GM21619 (cell line): ENCODE measurements at regions not wholly inside any gene's neighbourhood (a gene's known extent, or its start where the extent isn't known, plus 50 kb on each side); places are given as distances from the start of the nearest gene placed in this dataset.

Experiments
- ATAC-seq: cut with Tn5 transposase; IDR thresholded peaks from one replicate; pipeline ENCODE4 v1.9.1; 2021; ENCODE audit not compliant: unreplicated experiment

DNA sequence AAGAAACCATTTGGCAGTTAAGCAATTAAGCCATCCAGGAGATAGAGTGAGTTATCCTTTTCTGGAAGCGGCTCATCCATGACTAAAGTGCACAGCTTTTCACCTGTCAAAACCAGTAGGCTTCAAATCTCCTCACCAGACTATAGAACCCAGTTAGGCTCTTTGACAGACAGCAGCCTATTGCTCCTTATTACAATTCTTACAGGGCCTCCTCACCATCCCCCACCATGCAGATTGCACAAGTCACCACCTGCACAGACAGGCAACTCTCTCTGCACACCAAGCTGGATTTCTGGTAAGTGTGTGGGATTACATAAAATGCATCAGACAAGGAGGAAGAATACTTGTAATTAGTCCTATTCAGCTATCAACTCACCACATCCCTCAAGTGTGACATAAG is 301.6 kb downstream of the SNX13 start:
- ATAC-seq, result no peak

DNA sequence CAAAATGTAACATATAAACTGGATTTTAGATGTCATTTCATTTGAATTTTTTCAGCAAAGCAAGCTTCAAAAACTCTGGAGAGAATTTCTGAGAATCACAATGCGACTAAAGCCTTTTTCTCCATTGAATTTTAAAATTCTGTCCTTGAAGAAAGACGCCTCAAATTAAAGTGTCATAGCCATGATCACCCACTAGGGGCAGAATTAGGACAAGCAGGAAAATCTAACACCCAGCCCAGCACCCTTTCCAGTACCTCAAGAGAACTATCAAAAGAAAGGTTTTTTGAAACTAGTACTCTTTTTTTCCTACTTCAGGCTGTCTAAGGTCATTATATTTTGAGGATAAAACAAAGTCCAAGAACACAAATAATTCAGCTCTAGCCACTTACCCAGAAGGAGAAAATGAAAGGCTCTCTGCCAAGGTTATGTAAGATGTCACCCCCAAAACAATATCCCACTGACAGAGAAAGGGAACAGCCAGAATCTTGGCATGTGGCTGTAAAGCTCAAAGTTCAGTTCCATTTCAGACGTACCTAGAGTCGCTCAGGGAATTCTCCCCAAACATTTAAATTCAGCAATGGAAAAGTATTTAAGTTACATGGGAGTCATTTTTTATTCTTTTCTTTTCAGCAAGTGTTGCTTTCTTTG is 299.4 kb downstream of the SNX13 start:
- ATAC-seq, result peak; percentile 70

DNA sequence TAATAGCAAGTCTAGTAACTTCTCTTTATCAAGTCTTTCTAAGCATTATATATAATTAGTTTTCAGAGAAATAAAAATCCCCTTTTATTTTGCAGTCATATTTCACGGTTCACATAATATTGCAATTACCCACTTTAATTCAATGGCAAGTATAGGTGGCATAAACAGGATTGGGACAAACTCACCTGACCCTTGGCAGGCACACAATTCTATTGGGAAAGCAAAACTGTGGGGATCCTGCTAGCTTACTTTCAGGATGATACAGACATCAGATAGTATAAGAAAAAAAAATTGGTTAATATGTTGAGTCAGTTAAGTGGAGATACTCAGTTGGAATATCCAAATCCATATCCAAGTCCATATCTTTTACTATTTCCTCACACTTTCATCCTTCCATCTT is 294.8 kb downstream of the SNX13 start:
- ATAC-seq, result no peak

DNA sequence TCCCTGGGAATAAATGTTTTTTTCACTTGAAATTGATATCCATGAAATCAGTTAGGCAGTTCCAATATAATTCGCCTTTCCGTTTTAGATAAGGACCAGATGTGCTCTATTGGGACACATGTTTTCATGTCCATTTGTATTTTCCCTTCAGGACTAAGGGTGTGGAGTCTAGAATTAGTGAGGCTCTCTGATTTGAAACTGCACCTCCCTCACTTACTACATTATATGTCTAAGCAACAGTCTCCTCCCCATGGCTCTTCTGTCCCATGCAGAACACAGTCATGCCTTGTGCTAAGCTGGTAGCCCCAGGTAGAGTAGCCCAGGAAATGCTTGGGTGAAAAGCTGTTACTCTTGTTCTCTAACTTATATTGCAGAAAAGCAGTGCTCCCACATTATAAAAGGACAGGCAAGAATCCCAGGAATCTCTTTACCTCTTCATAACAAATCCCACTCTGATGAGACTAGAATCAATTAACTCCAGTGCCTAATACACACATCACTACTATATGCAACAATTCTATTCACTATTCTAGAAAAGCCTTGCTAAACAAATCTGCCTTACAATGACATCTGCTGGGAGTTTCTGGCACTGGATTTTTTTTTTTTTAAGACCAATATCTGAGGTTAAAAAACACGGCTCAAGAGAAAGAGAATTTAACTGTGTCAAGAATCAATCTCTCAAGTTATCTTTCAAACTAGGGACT is 293.9 kb downstream of the SNX13 start:
- no peak for ATAC-seq

DNA sequence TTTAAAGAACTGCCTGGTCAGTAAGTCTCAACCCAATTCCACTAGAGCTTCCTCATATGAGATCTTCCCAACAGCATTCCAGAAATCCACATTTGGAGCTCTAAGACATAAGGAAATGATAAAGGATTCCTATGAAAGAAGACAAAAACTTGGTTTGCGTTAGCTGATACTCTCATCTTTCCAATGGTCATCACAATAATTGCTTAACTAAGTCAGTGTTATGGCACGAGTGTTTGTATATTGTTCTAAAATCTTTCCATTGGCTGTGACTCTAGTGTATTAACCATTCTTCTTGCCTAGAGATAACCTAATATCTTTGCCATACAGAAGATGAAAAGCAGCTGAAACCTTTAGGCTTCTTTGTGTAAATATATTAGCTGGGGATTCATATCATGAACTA is 289.0 kb downstream of the SNX13 start:
- no peak for ATAC-seq

DNA sequence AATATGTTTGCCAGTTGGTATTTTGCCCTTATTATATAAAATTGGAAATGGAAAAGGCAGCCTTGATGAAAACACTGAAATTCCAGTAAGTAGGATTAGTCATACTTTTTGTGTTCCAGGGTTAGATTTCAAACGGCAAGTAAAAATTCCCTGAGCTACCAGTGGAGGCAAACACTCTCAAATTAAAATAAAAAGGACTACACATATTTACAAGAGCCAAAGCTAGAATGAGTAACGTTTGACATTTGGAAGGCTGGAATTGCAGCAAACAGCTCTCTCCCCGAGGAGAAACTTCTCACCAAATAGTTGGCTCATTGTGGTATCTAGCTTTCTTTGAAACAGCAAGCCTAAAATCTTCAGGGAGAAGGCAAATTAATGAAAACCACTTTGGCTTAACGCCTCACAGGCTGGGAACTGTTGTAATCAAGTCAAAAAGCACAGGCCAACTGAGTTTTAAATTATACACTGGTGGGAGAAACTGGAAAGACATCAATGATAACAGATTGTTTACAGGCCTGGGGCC is 288.4 kb downstream of the SNX13 start:
- ATAC-seq, result no peak

DNA sequence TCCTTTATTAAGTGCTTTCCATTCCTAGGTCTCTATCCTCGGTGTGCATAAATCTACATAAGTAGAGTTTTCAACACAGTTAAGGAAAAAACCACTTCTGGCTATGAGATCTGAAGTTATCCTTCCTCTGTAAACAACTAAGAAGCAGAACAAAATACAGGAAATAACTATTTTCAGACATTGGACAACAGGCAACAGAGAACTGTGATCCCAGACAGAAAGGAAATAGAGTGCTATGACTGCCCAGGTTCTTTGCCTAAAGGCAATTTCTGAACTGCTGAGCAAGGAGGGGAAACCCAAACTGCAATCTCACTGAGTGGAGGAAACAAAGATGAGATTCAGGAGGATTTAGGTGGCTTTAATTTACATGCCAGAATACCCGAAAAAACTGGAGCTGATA is 285.4 kb downstream of the SNX13 start:
- no peak for ATAC-seq

DNA sequence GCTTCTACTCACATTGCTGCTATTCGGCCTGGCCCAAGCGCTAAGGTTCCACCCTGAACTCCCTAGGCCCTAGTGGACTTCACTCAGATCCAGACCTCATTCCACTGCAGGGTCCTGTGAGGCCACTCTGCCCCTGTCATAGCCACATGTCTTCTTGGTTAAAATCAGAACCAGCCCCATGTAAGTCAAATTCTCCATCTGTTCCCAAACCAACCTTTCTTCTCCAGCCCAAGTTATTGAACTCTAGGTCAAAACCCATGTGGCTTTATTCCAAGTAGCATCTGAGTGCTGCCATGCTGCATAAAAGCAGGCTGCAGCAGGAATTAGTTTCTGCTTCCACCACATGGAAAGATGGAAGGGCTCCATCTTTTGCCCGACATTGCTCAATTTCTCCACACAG is 281.2 kb downstream of the SNX13 start:
- ATAC-seq, result no peak

DNA sequence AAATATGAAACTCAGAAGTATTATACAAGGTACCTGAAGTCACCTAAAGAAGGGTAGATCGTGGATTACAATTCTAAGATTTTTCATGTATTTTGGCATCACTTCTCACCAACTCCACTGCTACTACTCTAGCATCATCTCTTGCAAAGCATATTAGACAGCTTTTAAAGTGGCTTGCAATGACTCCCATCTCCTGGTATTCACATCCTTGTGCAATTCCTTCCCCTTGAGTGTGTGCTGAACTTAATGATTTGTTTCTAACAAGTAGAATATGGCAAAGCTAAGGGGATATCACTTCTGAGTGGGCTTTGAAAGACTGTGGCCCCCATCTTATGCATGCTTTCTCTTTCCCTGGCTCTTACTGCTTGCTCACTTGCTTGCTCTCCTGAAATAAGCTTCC is 280.2 kb downstream of the SNX13 start:
- ATAC-seq, result no peak

DNA sequence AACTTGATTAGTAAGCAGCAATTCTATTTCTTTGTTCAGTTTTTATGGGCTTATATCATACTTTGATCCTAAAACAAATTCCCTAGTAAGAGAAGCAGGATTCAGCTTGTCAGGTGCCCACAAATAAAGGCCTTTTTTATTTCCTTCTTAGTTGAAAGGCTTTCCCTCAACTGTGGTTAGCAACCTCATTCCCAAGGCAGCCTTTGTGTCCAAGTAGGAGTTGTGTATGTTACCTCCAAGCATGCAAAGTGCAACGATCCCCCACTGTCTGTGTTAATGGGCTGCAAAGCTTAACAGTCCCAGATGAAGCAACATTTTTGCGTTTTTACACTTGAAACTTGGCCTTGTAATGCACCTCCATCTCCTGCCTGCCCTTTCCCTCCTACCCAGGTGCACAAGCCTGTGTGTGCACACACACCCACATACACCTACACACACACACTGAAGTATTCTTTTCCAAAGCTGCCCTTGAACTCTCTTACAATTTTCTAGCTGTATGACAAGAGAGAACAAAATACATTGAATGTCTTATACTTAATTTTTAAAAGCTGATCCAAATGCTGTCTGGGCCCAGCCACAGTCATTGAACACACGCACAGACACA is 278.2 kb downstream of the SNX13 start:
- no peak for ATAC-seq

DNA sequence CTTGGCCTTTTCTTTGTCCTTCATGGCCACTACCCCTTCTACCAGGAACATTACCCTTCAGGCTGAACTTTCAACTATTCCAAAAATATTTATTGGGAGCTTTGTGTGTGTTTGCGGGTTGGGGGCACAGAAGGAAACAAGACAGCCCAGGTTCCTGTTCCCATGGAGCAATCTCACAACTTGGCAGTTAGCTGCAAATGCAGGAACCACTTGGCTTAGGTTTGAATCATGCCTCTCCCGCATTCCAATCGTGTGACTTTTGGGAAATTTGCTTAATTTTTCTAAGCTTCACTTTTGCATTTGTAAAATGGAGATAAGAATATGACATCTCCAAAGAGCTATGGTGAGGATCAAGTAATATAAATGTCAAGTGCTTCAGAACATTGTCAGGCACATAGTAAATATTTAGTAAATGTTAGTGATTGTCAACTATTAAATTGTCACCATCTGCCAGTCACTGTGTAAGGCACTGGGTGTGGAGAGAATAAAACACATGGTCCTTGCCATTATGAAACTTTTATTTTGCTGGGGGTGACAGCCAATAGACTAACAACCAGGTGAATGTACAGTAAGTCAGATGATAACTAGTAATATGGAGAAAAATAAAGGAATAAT is 277.1 kb downstream of the SNX13 start:
- ATAC-seq, result no peak

DNA sequence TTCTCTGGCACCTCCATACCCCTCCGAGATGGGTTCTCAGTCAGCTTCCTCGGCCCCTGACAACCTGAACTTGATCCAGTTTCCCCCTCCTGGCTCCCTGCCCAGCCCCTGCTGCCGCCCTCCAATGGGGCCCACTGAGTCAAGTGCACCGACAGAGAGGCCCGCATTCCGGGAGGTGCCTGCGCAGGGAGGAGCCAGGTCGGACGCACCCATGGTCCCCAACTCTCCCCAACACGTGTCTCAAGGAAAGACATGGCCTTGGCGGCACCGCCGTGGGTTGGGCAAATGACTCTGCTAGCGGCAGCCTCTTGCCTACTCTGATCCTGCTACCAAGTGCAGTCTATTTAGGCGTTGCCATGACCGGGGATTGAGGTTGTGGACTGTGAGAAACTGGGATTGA is 275.3 kb downstream of the SNX13 start:
- ATAC-seq, result no peak

DNA sequence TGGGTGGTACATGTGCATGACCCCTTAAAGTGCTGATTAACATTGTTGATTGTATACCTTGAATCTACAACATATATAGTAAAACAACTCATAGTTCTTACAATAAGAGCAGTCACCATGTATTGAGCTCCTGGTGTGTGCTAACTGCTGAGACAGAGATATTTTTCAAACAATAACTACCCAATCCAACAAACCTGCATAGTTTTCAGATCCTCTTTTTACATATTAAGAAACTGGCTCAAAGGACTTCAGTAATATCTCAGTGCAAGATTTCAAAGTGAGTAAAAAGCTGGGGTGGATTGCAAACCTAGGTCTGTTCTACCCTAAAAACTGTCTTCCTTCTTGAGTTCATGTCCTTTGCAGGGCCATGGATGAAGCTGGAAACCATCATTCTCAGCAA is 272.2 kb downstream of the SNX13 start:
- no peak for ATAC-seq

DNA sequence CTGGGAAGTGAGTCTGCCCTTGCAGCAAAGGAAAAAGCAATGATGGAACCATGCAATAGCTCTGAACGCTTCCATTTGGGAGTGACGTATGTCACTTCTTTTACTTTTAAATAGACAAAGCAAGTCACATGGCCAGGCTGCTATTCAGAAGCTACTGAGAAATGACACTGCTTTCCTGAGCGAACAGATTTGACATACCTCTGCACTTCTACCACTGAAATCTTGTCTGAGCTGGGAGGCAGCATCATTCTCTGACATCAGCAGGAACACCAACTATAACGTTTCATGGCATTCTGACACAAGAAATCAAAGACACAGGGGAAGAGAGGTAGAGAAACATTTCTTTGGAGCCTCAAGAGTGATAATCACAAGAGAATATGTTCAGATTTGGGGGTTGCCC is 271.1 kb downstream of the SNX13 start:
- no peak for ATAC-seq

DNA sequence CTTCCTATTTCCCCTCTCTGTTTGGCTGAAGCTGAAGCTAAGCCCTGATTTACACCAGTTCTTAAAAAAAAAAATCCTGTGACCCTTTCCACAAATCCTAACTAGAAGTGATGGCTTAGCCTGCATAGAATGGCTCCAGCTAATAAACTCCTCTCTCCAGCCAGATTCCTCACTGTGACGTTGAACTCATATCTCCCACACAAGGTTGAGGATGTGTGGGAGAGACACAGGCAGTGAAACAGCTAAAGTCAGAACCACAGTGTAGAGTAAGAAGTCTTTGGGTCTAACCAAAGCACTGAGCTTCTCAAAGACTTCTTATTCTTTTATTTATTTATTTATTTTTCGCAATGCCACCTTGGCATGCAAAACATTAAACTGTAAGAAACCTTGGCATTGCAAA is 268.3 kb downstream of the SNX13 start:
- no peak for ATAC-seq

DNA sequence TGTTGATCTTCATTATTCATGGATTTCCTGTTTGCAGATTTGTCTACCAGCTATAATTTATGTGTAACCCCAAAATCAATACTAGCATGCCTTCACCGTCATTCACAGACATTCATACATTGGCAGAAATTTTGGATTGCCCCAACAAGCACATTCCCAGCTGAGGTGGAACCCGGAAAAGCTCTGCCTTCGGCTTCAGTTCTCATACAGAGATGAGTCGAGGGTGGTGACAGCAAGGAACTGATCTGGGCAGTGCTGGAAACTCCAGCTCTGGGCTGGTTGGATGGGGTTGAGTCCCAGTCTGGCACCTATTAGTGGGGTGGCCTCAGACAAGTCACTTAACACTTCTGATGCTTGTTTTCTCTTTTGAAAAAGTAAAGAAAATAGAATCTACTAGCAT is 267.5 kb downstream of the SNX13 start:
- ATAC-seq, result no peak

DNA sequence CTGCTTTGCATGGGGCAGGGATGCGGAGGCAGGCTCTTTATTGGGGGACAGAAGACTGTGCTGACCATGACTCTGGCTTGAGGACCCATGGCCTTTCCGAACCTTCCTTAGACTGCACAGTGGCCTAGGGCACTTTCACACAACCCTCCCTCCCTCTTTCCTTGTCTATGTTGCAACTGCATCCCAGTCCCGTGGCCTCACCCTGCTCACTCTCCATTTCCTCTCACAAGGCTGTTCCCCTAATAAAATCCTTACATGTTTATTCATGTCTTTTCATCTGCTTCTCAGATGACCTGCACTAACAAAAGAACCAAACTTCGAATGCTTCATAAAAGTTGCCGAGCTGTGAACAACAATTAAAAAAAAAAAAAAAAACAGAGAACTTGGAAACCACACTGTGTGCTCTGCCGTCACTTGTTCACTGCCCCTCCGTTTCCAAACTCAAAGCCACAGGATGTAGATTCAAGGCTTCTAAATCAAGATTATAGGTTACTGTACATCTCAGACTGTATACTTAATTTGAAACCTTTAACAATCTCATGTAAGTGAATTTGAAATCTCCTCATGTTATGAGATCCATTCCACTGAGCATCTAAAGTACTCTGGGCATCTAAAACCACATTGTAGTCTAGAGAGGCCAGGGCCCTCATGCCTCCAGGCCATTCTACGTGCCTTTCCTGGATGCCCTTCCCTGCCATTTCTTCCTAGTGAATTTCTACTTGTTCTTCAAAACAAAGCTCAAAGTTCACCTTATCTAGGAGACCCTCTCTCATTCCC is 265.9 kb downstream of the SNX13 start:
- no peak for ATAC-seq

DNA sequence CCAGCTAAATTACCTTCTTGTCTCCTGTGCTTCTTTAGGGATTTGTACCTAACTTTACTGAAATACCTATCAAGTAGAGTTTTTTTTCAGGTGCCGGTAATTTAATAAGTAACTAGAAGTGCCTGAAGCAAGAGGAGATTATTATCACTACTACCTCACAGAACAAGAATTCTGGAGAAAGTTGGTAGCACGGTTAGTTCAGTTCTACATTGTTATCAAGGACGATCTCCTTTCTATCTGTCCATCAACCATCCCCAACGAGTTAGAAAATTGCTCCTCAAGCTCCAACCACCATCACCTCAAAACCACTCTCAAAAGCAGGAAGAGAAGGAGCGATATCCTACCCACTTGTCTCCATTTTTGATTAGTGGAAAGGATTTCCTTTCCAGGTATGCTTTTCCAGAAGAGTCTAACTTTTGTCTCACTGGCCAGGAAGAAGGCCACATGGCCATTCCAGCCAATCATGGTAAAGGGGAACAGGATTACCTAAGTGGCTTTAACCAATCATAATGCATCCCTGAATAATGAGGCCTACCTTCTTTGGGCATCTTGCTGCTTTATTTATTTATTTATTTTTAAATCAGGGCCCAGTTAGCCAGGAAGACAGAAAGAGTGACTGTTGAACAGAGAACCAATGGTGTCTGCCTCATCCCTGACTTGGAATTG is 265.2 kb downstream of the SNX13 start:
- ATAC-seq, result no peak

DNA sequence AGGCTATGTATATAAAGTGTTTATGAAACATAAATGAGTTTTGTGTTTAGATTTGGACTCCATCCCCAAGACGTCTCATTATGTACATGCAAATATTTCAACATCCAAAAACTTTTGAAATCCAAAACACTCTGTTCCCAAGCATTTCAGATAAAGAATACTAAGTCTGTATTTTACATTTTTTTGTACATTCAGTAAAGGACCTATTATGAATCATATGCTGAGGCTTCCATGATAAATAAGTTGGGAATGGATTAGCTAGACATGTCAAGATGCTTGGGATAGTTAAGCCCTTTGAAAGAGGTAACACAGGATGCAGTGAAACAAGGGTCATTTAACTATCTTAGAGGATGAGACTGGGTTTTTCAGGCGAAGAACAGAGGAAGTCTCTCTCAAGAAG is 262.9 kb downstream of the SNX13 start:
- no peak for ATAC-seq

DNA sequence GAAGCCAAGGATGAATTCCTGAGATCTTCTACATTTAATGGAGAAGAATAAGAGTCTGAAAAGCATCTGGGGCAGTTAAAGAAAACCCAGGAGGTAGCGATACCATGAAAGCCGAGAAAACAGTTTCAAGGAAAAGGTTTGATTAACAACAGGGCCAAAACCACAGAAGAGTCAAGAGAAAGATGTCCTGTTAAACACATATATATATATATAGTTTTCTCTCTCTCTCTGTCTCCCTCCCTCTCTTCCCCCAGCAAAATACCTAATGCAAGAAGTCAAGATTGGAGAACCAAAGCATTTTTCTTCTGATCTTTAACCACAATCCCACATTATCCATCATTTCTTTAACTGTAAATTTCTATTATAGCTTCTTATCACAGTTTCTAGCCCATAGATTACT is 261.4 kb downstream of the SNX13 start:
- ATAC-seq, result no peak

DNA sequence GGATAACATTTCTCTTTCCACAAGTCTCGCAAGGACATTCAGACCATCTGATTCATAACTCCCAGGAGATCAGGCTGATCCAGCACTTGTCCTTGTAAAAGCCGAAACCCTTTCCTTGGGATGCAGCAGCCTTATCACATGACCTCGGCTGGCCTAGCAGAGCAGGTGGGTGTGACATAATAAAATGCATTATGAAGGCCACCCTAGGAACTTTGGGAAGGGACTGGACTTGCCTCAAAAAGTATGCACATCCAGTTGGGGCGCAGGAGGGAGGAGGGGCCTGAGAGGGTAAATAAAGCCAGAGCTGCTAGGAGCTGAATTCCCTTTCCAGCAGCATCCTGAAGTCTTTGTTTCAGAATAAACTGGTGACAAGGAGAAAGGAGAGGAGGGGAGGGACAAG is 260.8 kb downstream of the SNX13 start:
- ATAC-seq, result no peak
